Hematopoietic multipotent progenitor cell treated with erythropoietin and hydrocortisone succinate and interleukin-3 and kit ligand, for 4 days (in vitro differentiated cells): ENCODE measurements at regions not wholly inside any gene's neighbourhood (a gene's known extent, or its start where the extent isn't known, plus 50 kb on each side); places are given as distances from the start of the nearest gene placed in this dataset.

Experiments
- DNase-seq: peaks from one replicate; pipeline ENCODE4 v3.0.0-alpha.2; 2015

DNA sequence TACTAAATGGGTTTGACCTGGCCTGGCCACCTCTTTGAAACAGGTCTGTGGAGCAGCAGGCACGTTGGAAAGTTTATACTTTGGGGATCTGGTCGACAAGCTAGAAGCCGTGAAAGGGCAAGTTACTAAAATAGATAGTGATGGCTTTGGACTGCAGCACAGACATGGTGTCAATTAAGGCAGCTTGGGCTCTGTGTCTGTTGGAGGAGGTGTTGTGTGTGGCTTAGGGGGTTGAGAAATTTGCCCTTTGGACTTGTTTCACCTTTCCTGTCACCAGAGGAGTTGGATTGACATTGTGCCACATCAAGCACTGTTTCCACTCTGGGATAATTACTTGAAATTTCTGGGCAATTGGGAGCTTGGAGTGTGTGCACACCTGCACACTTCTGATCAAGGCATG is 251.8 kb upstream of the MKI67 start:
- no peak for DNase-seq

DNA sequence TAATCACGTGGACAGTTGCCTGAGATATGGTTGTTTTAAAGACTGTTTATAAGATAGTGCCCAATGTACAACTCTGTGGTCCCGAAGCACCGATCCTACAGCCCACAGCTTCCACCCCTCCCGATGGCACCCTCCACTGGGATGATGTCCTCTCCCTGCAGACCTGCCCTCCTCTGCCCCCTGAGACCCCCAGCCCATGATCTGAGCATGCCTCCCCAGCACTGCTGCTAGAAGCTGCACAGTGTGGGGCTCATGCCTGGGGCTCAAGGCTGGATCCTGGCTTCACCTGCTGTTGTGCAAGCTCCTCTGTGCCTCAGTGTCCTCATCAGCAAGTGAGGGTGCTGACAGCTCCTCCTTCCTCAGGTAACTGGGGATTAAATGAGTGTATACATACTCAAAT is 254.7 kb upstream of the MKI67 start:
- DNase-seq = no peak

DNA sequence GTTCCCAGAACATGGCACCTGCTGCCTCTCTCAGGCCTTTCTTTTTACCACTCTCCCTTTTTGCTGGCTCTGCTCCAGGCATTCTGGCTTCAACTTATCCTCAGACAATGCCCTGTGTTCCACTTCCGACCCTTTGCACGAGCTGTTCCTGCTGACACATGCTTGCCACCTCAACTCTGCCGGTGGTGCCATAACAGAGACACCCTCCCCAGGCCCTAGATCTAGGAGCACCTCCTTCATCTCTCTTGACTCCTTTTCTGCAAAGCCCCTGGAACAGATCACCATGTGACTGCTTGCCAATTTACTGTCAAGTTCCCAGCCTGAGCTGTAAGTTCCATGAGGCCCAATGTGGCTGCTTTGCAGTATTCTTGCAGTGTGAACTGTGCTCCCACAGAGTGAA is 256.0 kb upstream of the MKI67 start:
- DNase-seq = no peak

DNA sequence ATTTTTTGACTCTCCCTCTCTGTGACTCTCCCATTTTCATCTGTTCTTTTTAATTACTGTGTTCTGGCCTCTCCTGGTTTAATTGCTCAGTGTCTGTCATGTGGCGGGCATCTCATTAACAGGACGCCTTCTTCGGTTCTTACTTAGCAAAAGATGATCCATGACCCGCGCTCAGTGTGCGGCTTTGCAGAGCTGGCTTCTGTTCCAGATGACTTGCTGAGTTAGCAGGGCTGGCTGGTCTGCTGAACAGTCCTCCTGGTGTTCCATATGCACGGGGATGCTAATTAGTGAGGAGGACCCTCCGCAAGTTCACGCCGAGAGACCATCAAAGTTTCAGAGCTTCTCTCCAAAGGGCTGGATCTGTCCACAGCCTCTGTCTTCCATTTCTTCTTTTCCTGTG is 258.6 kb upstream of the MKI67 start:
- no peak for DNase-seq

DNA sequence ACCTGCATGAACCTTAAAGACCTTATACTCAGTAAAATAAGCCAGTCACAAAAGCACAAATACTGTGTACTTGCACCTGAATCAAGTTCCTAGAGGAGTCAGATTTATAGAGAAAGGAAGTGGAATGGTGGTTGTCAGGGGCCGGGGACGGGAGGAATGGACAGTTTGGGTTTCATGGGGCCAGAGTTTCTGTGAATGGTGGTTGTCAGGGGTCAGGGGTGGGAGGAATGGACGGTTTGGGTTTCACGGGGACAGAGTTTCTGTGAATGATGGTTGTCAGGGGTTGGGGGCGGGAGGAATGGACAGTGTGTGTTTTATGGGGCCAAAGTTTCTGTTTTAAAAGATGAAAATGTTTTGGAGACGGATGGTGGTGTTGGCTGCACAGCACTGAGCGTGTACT is 260.0 kb upstream of the MKI67 start:
- no peak for DNase-seq

DNA sequence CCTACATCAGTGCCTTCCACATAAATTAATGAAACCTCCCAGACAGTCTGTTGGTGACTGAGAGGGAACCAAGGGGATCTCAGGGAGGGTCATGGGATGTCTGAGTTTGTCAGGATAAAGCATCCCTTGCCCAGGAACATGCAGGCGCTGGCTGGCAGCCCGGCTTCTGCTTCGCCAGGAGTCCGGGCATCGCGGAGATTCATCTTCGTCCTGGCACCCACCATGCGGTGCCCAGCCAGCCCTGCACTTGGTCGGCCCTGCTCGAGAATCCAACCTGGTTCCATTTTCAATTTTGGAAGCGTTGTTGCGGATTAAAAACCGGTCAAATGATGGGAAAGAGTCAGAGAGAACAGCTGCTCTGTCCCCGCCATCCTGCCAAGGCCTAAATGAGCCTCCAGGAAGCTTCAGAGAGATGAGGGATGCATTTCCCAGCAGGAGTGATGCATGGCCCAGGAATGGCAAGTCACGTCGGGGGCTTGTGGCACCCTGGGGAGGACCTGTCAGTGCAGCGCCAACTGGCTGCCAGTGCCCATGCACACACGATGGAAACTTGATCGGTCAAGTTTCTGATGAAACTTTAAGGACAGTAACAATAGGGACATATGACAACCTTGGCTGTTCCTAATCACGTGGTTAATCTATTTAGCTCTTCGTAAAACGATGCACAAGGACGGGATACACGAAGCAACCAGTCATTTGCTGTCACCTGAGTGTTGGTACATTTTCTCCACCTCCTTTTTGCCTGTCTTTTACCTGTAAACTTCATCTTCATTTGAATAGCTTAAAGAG is 260.8 kb upstream of the MKI67 start:
- DNase-seq = no peak

DNA sequence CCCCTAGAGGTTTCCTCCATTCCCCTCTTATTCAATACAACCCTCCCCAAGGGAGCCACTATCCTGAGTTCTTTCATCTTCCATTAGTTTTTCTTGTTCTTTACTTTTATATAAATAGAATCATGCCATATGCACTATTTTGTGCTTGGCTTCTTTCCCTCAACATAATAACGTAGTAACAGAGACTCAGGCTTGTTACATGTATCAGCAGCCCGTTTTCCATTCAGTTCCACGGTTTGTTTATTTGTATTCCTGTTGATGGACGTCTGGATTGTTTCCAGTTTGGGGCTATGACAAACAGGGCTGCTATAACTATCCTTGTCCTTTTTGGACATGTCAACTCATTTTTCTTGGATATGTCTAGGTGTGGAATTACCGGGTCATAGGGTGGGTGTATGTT is 264.4 kb upstream of the MKI67 start:
- no peak for DNase-seq

DNA sequence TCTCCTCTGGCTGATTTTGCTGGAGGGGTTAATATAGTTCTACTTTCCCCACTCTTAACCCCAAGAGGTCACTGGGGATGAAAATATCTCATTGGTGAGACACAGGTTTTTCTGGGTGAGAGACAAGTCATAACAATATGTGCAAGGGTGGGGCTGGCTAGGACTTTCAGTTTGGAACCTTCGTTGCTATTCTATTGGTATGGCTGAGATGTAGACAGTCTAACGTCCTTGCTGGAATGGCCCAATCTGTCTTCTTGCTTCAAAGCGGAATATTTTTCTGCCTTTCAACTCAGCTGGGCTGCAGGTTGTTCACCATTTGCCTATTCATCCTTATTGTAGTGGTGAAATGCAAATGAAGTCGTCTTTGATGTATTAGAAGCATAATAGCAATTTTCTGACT is 267.3 kb upstream of the MKI67 start:
- no peak for DNase-seq

DNA sequence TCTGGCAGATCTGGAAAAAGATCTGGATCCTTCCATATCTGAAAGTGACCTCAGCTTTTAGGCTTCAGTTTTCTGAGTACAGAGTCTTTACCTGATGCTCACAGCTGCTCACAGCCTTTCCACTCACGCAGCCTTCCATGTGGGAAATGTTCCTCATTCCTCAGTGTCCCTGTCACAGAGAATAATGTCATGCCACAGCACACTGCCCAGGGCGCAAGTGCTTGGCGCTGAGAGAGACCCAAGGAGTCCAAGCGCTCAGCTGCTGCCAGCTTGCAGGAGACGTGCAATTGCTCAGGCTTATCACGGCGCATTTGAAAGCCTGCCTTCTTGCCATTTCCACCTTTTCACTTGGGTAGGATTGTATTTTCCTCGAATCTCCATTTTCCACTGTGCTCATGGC is 271.9 kb upstream of the MKI67 start:
- no peak for DNase-seq

DNA sequence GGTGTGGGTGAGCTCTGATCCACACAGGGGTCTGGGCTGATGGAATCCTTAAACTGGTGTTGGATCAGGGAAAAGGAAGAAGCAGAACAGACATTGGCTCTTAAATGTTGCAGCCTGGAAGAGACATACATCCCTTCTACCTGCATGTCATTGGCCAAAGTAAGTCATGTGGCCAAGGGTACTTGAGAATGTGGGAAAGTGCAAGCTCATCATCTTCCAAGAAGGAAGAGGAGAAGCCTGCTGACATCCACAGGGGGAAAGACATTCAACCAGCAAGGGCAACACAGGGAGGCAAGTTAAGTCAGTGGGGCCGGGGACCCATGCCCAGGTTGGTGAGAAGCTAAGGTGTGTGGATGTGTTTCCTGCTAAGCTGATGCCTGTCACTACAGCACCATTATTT is 272.8 kb upstream of the MKI67 start:
- DNase-seq = no peak

DNA sequence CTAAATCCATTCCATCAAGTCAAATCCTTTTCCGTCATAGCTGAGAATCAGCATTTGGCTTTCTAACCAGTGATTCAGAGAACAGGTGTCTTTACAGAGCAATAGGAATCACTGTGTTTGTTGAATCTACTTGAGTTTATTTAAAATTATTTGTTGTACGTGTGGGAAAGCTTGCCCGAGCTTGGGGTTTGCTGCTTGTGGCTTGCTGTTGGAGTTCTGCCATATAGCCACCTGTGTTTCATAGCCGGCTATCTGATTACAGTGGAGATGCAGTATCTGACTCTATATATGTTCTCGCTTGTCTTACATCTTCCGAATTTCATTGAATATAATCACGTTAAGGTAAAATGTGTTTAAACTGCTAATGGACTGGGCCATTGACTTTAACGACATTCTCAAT is 274.3 kb upstream of the MKI67 start:
- no peak for DNase-seq

DNA sequence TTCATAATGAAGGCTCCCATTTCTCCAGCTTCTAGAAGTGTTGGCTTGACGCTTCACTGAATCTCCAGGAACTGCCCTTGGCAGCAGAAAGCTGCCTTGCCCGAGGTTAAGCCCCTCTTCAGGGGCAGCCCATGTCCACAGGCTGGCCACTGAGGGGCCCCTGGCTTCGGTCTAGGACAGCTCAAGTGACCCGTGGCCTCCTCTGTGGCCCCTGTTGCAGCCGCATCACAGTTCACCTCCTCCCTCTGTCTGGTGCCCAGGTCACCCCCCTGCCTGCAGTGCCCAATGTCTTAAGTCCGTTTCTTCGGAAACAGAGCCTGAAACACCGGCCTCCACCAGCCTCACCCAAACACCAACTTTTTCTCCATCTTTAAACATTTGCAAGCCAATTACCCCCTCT is 279.2 kb upstream of the MKI67 start:
- DNase-seq = no peak

DNA sequence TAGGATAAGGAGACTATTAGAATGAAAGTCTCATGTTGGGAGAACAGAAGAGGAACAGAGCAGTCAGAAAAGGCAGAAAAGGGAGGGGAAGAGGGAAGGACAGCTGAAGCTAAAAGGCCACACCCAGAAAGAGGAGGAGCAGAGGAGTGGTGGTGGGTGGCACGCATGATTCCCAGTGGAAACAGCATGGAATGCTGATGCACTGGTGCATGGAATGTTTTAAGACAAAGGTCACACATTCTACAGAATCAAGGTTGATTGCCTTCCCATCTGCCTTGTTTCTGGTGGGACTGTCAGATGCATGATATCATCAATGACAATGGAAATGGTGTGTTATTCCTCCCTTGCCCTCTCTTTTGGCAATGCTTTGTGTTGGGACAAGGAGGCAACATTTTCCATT is 285.4 kb upstream of the MKI67 start:
- no peak for DNase-seq

DNA sequence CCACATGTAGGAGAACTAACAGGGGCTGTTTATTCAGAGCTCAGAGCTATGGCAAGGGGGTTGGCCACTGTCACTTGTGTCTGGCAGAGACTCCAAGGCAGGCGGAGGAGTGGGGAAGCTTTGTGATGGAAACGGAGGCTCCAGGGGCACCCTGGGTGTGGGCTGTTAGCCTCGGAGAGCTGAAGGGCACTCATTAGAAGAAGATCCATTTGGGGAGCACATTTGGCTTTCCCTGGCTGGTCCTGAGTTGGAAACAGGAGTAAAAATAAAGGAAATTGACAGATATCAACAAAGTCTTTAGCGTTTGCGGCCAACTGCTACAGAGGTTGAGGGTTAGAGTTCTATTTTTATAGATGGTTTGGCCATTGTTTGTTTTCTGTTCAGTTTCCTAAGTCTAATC is 288.3 kb upstream of the MKI67 start:
- no peak for DNase-seq

DNA sequence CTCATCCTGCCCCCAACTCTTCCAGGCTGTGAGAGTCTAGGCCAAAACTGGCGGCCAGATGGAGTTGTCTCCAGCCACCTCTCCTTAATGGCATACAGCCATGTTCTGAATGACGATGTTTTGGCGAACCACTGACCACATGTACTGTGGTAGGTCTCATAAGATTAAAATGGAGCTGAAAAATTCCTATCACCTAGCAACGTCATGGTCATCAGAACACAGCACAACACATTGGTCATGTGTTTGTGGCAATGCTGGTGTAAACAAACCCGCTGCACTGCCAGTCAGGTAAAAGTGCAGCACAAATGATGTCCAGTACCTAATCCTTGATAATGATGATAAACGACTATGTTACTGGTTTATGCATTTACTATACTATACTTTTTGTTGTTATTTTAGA is 290.0 kb upstream of the MKI67 start:
- DNase-seq = no peak

DNA sequence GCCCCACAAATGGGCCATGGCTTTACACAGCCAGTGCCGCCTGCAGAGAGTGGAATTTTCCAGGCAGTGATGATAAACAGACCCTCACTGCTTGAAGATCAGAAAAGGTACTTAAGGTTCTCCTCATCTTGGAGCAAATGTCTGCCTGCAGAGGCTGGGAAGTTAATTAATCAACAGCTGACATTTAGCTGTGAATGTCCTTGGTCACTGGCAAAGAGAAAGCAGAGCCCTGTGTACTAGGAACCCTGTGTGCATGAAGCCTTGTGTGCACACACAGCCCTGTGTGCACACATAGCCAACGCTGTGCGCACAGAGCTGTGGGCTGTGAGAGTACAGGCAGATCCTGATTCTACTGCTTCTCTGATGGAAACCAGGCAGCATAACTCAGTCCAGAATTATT is 291.6 kb upstream of the MKI67 start:
- DNase-seq = no peak

DNA sequence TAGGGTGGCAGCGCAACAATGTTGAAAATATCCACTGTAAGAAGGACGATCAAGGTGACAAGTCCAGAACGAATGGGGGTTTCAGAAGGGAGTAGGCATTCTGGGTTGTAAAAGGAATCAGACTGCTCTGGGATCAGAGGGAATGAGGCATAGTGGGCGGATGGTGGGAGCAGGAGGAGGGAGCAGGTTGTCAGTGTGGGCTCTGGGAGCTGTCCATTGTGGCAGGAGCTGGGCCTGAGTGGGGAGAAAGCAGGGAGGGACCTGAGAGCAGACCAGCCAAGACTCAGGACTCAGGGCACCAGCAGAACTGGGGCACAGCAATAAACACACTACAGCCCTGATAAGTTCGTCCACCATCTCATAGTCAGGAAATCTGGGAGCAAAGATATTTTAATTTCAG is 292.6 kb upstream of the MKI67 start:
- DNase-seq = no peak

DNA sequence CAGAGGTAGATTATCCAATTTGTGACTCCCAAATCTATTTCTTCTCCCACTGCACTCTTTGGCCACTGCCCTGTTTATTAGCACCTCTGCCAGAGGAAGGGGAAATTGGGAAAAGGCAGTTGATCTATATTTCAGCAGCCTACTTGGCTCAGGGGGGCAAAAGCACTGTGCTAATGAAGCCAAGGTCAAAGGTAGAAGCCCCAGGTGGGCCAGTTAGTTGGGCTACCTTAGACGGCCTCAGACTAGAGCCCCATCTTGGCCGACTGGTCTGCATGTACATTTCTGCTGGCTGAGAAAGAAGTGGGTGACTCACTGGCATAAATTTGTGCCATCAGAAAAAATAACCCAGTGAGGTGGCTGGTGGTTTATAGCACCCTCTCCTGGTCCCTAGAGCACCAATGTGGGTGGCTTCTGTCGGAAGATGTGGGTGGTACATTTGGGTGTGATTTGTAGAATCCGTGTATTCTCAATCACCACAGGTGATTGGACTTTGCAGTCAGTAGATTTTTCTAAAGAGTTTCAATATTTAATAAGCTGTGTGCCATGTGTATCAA is 293.3 kb upstream of the MKI67 start:
- no peak for DNase-seq

DNA sequence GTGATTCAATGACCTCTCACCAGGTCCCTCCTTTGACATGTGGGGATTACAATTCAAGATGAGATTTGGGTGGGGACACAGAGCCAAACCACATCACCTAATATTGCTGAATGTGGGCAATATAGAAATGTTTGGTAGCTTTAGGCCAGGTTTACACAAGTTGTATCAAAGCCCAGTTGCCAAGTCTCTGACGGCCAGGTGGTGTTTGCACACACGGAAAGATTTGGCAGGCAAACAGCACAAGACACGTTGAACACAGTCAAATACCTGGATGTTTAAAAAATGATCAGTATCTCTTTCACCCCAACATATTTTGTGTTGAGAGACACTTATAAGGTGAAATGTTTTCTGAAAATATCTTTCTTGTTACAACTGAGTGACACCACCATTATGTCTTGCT is 294.4 kb upstream of the MKI67 start:
- no peak for DNase-seq

DNA sequence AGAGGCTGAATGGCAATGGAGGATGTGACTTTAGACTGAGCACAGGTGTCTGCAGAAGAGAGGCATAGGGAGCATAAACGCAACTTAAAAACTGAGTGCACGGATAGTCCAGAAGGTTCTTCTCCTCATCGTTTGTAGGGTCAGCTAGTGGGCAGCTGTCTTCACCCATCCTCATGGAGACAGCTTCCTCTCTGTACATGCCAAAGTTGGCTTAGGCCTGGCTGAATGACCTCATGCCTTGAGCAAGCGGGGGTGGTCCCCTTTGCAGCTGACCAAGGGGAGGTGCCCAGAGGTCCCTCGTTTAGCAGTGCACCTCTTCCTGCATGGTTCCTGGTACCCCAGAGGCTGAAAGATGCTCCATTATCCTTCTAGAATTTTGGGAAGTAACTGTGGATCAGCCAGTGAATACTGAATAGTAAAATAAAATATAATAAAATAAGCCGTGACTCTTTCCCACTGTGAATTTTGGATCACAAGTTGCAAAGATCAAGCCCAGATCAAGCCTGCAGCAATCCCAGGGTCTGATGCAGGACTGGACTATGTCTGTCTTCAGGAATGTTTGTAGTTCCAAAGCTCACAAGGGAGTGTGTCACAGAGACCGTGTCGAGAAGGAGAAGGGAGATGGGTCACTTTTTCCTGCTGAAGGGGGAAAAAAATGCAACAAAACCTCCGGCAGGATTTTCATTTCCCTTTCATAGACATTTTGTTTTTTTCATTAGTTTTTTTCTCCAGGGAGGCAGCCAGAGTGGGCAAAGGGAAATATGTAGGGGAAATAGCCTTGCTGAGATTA is 295.3 kb upstream of the MKI67 start:
- DNase-seq = no peak

DNA sequence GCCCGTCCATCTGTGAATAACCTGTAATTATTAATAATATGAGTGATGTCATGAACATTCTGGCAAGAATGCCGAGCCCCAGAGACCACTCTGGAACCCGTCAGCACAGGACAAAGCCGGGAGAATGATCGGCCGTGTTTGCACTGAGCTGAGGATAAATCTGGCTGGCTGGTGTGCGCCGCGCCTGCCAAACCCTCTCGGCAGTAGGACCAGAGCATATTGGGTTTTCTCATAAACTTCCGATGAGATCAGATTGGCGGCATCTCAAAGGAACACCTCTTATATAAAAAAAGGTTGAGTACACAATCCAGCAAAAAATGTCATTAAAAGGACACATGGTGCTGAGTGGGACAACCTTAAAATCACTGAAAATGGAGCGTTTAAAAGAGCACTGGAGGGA is 296.0 kb upstream of the MKI67 start:
- no peak for DNase-seq

DNA sequence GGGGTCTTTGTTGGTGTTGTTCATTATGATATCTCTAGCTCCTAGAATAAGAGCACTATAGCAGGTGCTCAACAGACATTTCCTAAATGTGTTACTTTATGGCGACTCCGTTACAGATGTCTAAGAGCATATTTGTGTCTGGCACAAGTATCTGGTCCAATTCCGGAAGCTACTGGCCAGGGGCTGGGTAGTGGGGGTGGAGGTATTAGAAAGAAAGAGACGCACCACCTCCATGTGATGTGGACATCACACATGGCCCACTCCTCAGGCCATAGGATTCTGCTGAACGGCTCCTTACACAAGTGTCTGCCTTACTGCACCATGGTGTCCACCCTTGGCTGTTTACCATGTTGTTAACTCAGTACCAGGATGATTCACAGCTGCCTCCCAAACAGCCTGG is 296.8 kb upstream of the MKI67 start:
- DNase-seq = no peak

DNA sequence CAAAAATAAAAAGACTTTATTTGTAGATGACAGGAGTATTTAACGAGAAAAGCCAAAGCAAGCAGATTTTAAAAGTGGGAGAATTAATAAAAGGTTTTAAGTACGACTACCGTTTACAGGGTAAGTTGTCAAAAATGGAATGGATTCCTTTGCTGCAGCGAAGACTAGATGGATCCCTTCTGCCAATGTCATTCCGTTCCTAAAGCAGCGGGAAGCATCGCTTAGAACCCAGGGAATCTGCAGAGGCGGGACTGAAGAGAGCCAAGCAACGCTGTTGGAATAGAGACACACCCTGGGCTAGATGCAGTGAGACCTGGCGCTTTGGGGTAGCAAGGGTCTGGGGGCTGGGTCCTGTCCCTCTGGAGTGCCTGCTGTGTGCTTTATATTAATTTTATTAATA is 303.1 kb upstream of the MKI67 start:
- no peak for DNase-seq

DNA sequence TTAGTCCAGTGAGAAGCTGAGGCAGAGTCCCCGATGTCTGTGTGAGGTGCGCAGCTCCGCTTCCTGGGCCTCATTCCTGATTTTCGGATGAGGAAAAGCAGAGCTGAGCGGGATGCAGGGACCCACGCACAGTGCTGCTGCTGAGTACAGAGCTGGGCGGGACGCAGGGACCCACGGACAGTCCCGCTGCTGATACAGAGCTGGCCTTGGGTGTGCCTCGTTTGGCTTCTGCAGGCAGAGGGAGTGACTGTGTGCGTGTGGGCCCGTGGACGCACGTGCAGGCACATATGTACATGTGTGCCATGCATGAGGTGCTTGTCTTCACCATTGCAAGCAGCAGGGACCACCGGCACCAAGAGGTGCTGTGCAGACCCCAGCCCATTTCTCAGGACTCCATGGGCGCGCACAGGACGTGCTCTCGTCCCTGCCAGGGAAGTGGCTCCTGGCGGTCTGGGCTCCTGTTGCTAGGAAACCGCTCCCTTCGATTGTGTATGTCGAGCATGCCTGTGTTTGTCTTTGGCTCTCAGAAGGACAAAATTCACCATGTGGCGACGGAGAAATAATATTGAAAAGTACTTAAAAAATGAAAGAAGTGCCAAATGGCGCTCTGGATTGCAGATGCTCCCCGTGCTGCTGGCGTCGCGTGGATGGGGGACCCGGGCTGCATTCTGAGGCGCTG is 303.8 kb upstream of the MKI67 start:
- no peak for DNase-seq
